Lower lobe of right lung (tissue), 2 donors: ENCODE measurements at regions not wholly inside any gene's neighbourhood (a gene's known extent, or its start where the extent isn't known, plus 50 kb on each side); places are given as distances from the start of the nearest gene placed in this dataset.

ENCODE experiments used
- ATAC-seq, 2 donors: fragments of 200-7000 bp; cut with Tn5 transposase; one replicate each; pipeline ENCODE4 v1.9.1; 2020 to 2022; ENCODE audit warnings: mild to moderate bottlenecking in 2 of 2, moderate library complexity in 2 of 2
- DNase-seq: peaks from one replicate; pipeline ENCODE4 v3.0.0-alpha.2; 2020
- H3K27ac ChIP-seq: fragments of 200-600 bp; one replicate; pipeline ENCODE4 v1.8.0; 2022
- H3K27me3 ChIP-seq: fragments of 200-600 bp; one replicate; pipeline ENCODE4 v1.8.0; 2022; ENCODE audit warnings: low read depth
- H3K36me3 ChIP-seq: fragments of 200-600 bp; one replicate; pipeline ENCODE4 v1.8.0; 2022; ENCODE audit warnings: mild to moderate bottlenecking
- H3K4me1 ChIP-seq: fragments of 200-600 bp; one replicate; pipeline ENCODE4 v1.8.0; 2022
- H3K4me3 ChIP-seq: fragments of 200-600 bp; one replicate; pipeline ENCODE4 v1.8.0; 2022; ENCODE audit warnings: mild to moderate bottlenecking
- H3K9me3 ChIP-seq: fragments of 200-600 bp; one replicate; pipeline ENCODE4 v1.8.0; 2022
- CTCF ChIP-seq: fragments of 200-600 bp; IDR thresholded peaks from one replicate; pipeline ENCODE4 v1.8.0; 2022; ENCODE audit warnings: antibody characterized with exemption, mild to moderate bottlenecking
- intact Hi-C: fragments of 100-400 bp; cut with DNase I; formaldehyde crosslinking; loops from one replicate; pipeline ENCODE4 v1.11.0; 2022
- donor health status: DM: no; HTN: yes; CAD: no; lungs with severe emphysema.

- no peak overlapping the region for H3K27ac ChIP-seq
- no peak for TF ChIP-seq CTCF
- DNase-seq: no peak
- H3K4me3 ChIP-seq: no peak overlapping the region
- no peaks in the 10 kb centered on the region for H3K27me3 ChIP-seq
- peaks cover 5% of the 10 kb centered on the region for H3K9me3 ChIP-seq
- ATAC-seq: no peak
- H3K4me1 ChIP-seq: no peaks in the 10 kb centered on the region
- intact Hi-C loops: no loop called here
- H3K36me3 ChIP-seq: no peaks in the 10 kb centered on the region
Measured at GRCh38 chr20:12610871-12611270, 397.9 kb upstream of the SPTLC3 start.

GRCh38 chr20:12614764-12615163 lies 394.0 kb upstream of the SPTLC3 start:
- ATAC-seq (no peak), DNase-seq (no peak)
- H3K27me3 ChIP-seq: no peaks in the 10 kb centered on the region
- TF ChIP-seq CTCF: no peak
- H3K27ac ChIP-seq: no peak overlapping the region
- intact Hi-C loops: no loop called here
- H3K4me3 ChIP-seq: no peak overlapping the region
- H3K9me3 ChIP-seq: peaks cover 5% of the 10 kb centered on the region
- no peaks in the 10 kb centered on the region for H3K36me3 ChIP-seq
- H3K4me1 ChIP-seq: no peaks in the 10 kb centered on the region

GRCh38 chr20:12617076-12617475 lies 391.7 kb upstream of the SPTLC3 start:
- intact Hi-C loops: no loop called here
- Histone ChIP-seq H3K4me1 (no peaks in the 10 kb centered on the region), H3K4me3 (no peak overlapping the region), H3K9me3 (peaks cover 5% of the 10 kb centered on the region), H3K27ac (no peak overlapping the region), H3K27me3 (no peaks in the 10 kb centered on the region), H3K36me3 (no peaks in the 10 kb centered on the region)
- no peak for TF ChIP-seq CTCF
- DNase-seq (no peak), ATAC-seq (no peak)

GRCh38 chr20:12623870-12624269 lies 384.9 kb upstream of the SPTLC3 start:
- Histone ChIP-seq H3K4me1 (no peaks in the 10 kb centered on the region), H3K27ac (no peak overlapping the region), H3K4me3 (no peak overlapping the region), H3K36me3 (no peaks in the 10 kb centered on the region), H3K9me3 (no peaks in the 10 kb centered on the region), H3K27me3 (no peaks in the 10 kb centered on the region)
- intact Hi-C loops: no loop called here
- TF ChIP-seq CTCF: no peak
- ATAC-seq (no peak), DNase-seq (no peak)

- TF ChIP-seq CTCF: no peak
- Histone ChIP-seq H3K4me1 (no peaks in the 10 kb centered on the region), H3K27ac (no peak overlapping the region), H3K27me3 (no peaks in the 10 kb centered on the region), H3K4me3 (no peak overlapping the region), H3K36me3 (no peaks in the 10 kb centered on the region), H3K9me3 (no peaks in the 10 kb centered on the region)
- intact Hi-C loops: no loop called here
- DNase-seq (no peak), ATAC-seq (no peak)
Measured at GRCh38 chr20:12627485-12627884, 381.3 kb upstream of the SPTLC3 start.
